ENCODE measurements at regions not wholly inside any gene's neighbourhood (a gene's known extent, or its start where the extent isn't known, plus 50 kb on each side); places are given as distances from the start of the nearest gene placed in this dataset.

DNA sequence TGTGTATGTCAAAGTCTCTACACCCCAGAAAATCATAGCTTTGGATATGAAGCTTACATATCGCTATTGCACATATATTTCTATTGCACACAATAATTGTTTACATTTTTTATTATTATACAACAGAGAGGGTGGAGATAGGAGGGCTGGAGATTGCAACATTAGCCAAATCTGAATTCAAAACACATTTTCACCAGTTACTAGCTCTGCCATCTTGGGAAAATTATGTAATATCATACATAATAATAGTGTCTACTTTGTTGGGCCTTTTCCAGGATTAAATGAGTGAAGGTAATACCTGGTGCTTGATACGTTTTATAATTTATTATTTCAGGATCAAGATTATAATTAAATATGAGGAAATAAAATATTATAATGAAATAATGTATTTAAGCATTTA lies 507.4 kb upstream of the TBX3 start:
- TF ChIP-seq TOX (CRISPR knock-in tag; IDR thresholded peaks at IDR 0.05; ENCODE audit: borderline replicate concordance) (no peak), BACH2 (CRISPR knock-in tag; IDR thresholded peaks at IDR 0.05; ENCODE audit: borderline replicate concordance) (no peak), SNAI2 (CRISPR knock-in tag; IDR thresholded peaks at IDR 0.05) (no peak), PPARA (CRISPR knock-in tag; IDR thresholded peaks at IDR 0.05; ENCODE audit: borderline replicate concordance) (no peak)
- TF ChIP-seq, protein P1, sequence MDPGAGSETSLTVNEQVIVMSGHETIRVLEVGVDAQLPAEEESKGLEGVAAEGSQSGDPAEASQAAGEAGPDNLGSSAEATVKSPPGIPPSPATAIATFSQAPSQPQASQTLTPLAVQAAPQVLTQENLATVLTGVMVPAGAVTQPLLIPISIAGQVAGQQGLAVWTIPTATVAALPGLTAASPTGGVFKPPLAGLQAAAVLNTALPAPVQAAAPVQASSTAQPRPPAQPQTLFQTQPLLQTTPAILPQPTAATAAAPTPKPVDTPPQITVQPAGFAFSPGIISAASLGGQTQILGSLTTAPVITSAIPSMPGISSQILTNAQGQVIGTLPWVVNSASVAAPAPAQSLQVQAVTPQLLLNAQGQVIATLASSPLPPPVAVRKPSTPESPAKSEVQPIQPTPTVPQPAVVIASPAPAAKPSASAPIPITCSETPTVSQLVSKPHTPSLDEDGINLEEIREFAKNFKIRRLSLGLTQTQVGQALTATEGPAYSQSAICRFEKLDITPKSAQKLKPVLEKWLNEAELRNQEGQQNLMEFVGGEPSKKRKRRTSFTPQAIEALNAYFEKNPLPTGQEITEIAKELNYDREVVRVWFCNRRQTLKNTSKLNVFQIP (CRISPR knock-in tag; IDR thresholded peaks at IDR 0.05; ENCODE audit: borderline replicate concordance, low read depth): no peak
- TF ChIP-seq, protein P2, sequence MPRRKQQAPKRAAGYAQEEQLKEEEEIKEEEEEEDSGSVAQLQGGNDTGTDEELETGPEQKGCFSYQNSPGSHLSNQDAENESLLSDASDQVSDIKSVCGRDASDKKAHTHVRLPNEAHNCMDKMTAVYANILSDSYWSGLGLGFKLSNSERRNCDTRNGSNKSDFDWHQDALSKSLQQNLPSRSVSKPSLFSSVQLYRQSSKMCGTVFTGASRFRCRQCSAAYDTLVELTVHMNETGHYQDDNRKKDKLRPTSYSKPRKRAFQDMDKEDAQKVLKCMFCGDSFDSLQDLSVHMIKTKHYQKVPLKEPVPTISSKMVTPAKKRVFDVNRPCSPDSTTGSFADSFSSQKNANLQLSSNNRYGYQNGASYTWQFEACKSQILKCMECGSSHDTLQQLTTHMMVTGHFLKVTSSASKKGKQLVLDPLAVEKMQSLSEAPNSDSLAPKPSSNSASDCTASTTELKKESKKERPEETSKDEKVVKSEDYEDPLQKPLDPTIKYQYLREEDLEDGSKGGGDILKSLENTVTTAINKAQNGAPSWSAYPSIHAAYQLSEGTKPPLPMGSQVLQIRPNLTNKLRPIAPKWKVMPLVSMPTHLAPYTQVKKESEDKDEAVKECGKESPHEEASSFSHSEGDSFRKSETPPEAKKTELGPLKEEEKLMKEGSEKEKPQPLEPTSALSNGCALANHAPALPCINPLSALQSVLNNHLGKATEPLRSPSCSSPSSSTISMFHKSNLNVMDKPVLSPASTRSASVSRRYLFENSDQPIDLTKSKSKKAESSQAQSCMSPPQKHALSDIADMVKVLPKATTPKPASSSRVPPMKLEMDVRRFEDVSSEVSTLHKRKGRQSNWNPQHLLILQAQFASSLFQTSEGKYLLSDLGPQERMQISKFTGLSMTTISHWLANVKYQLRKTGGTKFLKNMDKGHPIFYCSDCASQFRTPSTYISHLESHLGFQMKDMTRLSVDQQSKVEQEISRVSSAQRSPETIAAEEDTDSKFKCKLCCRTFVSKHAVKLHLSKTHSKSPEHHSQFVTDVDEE (CRISPR knock-in tag; IDR thresholded peaks at IDR 0.05): no peak
- TF ChIP-seq, protein P3, sequence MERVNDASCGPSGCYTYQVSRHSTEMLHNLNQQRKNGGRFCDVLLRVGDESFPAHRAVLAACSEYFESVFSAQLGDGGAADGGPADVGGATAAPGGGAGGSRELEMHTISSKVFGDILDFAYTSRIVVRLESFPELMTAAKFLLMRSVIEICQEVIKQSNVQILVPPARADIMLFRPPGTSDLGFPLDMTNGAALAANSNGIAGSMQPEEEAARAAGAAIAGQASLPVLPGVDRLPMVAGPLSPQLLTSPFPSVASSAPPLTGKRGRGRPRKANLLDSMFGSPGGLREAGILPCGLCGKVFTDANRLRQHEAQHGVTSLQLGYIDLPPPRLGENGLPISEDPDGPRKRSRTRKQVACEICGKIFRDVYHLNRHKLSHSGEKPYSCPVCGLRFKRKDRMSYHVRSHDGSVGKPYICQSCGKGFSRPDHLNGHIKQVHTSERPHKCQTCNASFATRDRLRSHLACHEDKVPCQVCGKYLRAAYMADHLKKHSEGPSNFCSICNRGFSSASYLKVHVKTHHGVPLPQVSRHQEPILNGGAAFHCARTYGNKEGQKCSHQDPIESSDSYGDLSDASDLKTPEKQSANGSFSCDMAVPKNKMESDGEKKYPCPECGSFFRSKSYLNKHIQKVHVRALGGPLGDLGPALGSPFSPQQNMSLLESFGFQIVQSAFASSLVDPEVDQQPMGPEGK (CRISPR knock-in tag; IDR thresholded peaks at IDR 0.05; ENCODE audit: borderline replicate concordance): no peak
- ATAC-seq: no peak

DNA sequence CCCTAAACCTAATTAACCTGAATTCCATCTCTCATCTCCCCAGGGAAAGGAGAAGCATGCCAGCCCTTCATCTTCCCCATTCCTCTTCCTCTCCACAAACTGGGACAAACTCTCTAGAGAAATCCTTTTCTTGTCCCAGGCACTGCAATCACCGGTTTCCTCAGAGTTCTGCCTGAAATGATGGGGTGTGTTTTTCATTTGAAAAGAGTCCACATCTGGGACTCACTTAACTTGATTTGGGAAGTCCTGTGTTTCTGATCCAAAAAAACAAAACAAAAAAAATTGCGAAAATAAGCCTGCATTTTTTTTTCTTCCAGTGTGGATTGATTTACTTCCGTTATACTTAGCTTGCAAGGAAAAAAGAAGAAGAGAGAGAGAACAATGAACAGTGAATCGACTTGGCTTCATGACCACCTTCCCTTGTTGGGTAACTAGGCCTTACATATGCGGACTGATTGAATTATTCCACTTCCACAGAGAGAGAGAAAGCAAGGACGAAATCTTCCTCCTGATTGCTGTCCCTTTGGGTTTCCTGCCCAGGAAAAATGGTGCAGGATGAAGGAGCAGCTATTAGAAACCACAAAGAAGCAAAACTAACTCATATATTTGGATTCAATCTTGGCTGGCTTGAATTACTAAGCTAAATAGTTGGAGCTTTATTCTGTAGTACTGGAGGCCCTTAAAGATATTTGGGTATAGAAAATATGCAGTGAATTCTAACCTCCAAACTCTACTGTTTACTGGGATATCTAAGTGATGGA lies 506.2 kb upstream of the TBX3 start:
- no peak for ATAC-seq
- no peak for TF ChIP-seq PPARA (CRISPR knock-in tag; IDR thresholded peaks at IDR 0.05; ENCODE audit: borderline replicate concordance)
- TF ChIP-seq SNAI2 (CRISPR knock-in tag; IDR thresholded peaks at IDR 0.05): no peak
- TF ChIP-seq TOX (CRISPR knock-in tag; IDR thresholded peaks at IDR 0.05; ENCODE audit: borderline replicate concordance): no peak
- TF ChIP-seq ZNF565 (CRISPR knock-in tag; conservative IDR thresholded peaks at IDR 0.05; ENCODE audit: low read depth): no peak
- no peak for TF ChIP-seq ZFP3 (CRISPR knock-in tag; IDR thresholded peaks at IDR 0.05)
- no peak for TF ChIP-seq ZNF8 (CRISPR knock-in tag; IDR thresholded peaks at IDR 0.05)
- TF ChIP-seq, protein P2 (CRISPR knock-in tag; IDR thresholded peaks at IDR 0.05): no peak
- TF ChIP-seq ISL1 (CRISPR knock-in tag; IDR thresholded peaks at IDR 0.05): no peak

DNA sequence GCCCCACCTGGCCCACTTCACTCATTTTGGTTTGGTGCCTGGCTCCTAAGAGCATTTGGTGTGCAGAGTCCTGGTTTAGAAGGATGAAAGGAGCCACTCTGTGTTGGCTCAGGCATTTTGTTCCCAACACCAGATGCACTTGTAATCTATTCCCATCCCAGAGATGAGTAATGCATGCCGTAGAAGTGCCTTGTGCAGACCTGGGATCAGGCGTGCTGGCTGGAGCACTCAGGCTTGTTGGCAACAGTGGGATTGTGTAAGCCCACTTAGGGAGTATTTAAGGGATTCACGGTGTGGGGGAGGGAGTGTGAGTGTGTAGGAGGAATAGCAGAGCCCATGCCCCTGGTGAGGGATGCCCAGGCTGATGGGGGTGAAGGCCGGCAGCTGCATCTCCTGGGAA lies 501.5 kb upstream of the TBX3 start:
- no peak for ATAC-seq
- TF ChIP-seq ESRRG (CRISPR knock-in tag; IDR thresholded peaks at IDR 0.05) (no peak), BACH2 (CRISPR knock-in tag; IDR thresholded peaks at IDR 0.05; ENCODE audit: borderline replicate concordance) (no peak), CSDC2 (CRISPR knock-in tag; IDR thresholded peaks at IDR 0.05) (no peak), ARNTL (CRISPR knock-in tag; IDR thresholded peaks at IDR 0.05; ENCODE audit: borderline replicate concordance, low read depth) (no peak), ZNF8 (CRISPR knock-in tag; IDR thresholded peaks at IDR 0.05) (no peak), RARB (CRISPR knock-in tag; IDR thresholded peaks at IDR 0.05) (no peak), PPARA (CRISPR knock-in tag; IDR thresholded peaks at IDR 0.05; ENCODE audit: borderline replicate concordance) (no peak), TCF4 (CRISPR knock-in tag; IDR thresholded peaks at IDR 0.05; ENCODE audit: borderline replicate concordance) (no peak), ZFP30 (CRISPR knock-in tag; IDR thresholded peaks at IDR 0.05) (no peak), OSR1 (CRISPR knock-in tag; IDR thresholded peaks at IDR 0.05) (no peak), TOX (CRISPR knock-in tag; IDR thresholded peaks at IDR 0.05; ENCODE audit: borderline replicate concordance) (no peak)
- TF ChIP-seq, protein P3 (CRISPR knock-in tag; IDR thresholded peaks at IDR 0.05; ENCODE audit: borderline replicate concordance): no peak
- TF ChIP-seq, protein P1 (CRISPR knock-in tag; IDR thresholded peaks at IDR 0.05; ENCODE audit: borderline replicate concordance, low read depth): no peak
